ENCODE measurements at regions not wholly inside any gene's neighbourhood (a gene's known extent, or its start where the extent isn't known, plus 50 kb on each side); places are given as distances from the start of the nearest gene placed in this dataset.

GRCh38 chr10:21032587-21033319 lies 135.6 kb upstream of the NEBL start:
- 63 to 75% (median 66%) methylated on average over 12 of the region's 12 CpGs for WGBS, 3 donors
- no peak overlapping the region for H3K27ac ChIP-seq (ENCODE audit: low read depth in 1 of 3, low read length in 2 of 3)
- no peaks in the 10 kb centered on the region for H3K36me3 ChIP-seq (ENCODE audit: control insufficient read depth in 3 of 3, insufficient read depth in 2 of 3, low read depth in 1 of 3, low read length in 3 of 3)
- H3K4me1 ChIP-seq (ENCODE audit: control insufficient read depth in 3 of 3, insufficient read depth in 2 of 3, low read depth in 1 of 3, low read length in 2 of 3): no peaks in the 10 kb centered on the region
- no peak overlapping the region for H3K4me3 ChIP-seq (ENCODE audit: low read depth in 1 of 3, low read length in 3 of 3)
- peaks cover 0 to 2% (median 0%) of the 10 kb centered on the region in 3 donors for H3K27me3 ChIP-seq (ENCODE audit: control insufficient read depth in 3 of 3, insufficient read depth in 3 of 3, low read length in 3 of 3)
- peaks cover 0 to 9% of the 10 kb centered on the region in 2 donors for H3K9me3 ChIP-seq (ENCODE audit: control insufficient read depth in 2 of 2, insufficient read depth in 1 of 2, low read depth in 1 of 2, low read length in 1 of 2)
- DNase-seq (no peak), FAIRE-seq (no peak)

- H3K27ac ChIP-seq (ENCODE audit: low read depth in 1 of 3, low read length in 2 of 3): no peak overlapping the region
- H3K9me3 ChIP-seq (ENCODE audit: control insufficient read depth in 2 of 2, insufficient read depth in 1 of 2, low read depth in 1 of 2, low read length in 1 of 2): peaks cover 0 to 9% of the 10 kb centered on the region in 2 donors
- H3K4me3 ChIP-seq (ENCODE audit: low read depth in 1 of 3, low read length in 3 of 3): no peak overlapping the region
- peaks cover 0 to 2% (median 0%) of the 10 kb centered on the region in 3 donors for H3K27me3 ChIP-seq (ENCODE audit: control insufficient read depth in 3 of 3, insufficient read depth in 3 of 3, low read length in 3 of 3)
- H3K36me3 ChIP-seq (ENCODE audit: control insufficient read depth in 3 of 3, insufficient read depth in 2 of 3, low read depth in 1 of 3, low read length in 3 of 3): no peaks in the 10 kb centered on the region
- no peaks in the 10 kb centered on the region for H3K4me1 ChIP-seq (ENCODE audit: control insufficient read depth in 3 of 3, insufficient read depth in 2 of 3, low read depth in 1 of 3, low read length in 2 of 3)
- no peak for FAIRE-seq
- WGBS, 3 donors: 74 to 91% (median 84%) methylated on average over 7 of the region's 7 CpGs
- DNase-seq: no peak
Observed at GRCh38 chr10:21031232-21031795, 134.2 kb upstream of the NEBL start.

GRCh38 chr10:21030091-21030490 lies 133.0 kb upstream of the NEBL start:
- WGBS, 3 donors: 86 to 91% (median 89%) methylated on average over 10 of the region's 10 CpGs
- Histone ChIP-seq H3K27ac (ENCODE audit: low read depth in 1 of 3, low read length in 2 of 3) (no peak overlapping the region), H3K4me3 (ENCODE audit: low read depth in 1 of 3, low read length in 3 of 3) (no peak overlapping the region), H3K27me3 (ENCODE audit: control insufficient read depth in 3 of 3, insufficient read depth in 3 of 3, low read length in 3 of 3) (peaks cover 0 to 2% (median 0%) of the 10 kb centered on the region in 3 donors), H3K36me3 (ENCODE audit: control insufficient read depth in 3 of 3, insufficient read depth in 2 of 3, low read depth in 1 of 3, low read length in 3 of 3) (no peaks in the 10 kb centered on the region), H3K4me1 (ENCODE audit: control insufficient read depth in 3 of 3, insufficient read depth in 2 of 3, low read depth in 1 of 3, low read length in 2 of 3) (no peaks in the 10 kb centered on the region), H3K9me3 (ENCODE audit: control insufficient read depth in 2 of 2, insufficient read depth in 1 of 2, low read depth in 1 of 2, low read length in 1 of 2) (peaks cover 0 to 9% of the 10 kb centered on the region in 2 donors)
- FAIRE-seq (no peak), DNase-seq (no peak)

GRCh38 chr10:21022821-21023220 lies 125.7 kb upstream of the NEBL start:
- FAIRE-seq (no peak), DNase-seq (no peak)
- no peaks in the 10 kb centered on the region for H3K9me3 ChIP-seq (ENCODE audit: control insufficient read depth in 2 of 2, insufficient read depth in 1 of 2, low read depth in 1 of 2, low read length in 1 of 2)
- no peak overlapping the region for H3K27ac ChIP-seq (ENCODE audit: low read depth in 1 of 3, low read length in 2 of 3)
- WGBS, 3 donors: 65 to 77% (median 68%) methylated on average over 3 of the region's 3 CpGs
- no peaks in the 10 kb centered on the region for H3K4me1 ChIP-seq (ENCODE audit: control insufficient read depth in 3 of 3, insufficient read depth in 2 of 3, low read depth in 1 of 3, low read length in 2 of 3)
- no peaks in the 10 kb centered on the region for H3K36me3 ChIP-seq (ENCODE audit: control insufficient read depth in 3 of 3, insufficient read depth in 2 of 3, low read depth in 1 of 3, low read length in 3 of 3)
- no peak overlapping the region for H3K4me3 ChIP-seq (ENCODE audit: low read depth in 1 of 3, low read length in 3 of 3)
- H3K27me3 ChIP-seq (ENCODE audit: control insufficient read depth in 3 of 3, insufficient read depth in 3 of 3, low read length in 3 of 3): no peaks in the 10 kb centered on the region

GRCh38 chr10:21021843-21022594 lies 124.9 kb upstream of the NEBL start:
- no peak for FAIRE-seq

GRCh38 chr10:21021231-21021630 lies 124.1 kb upstream of the NEBL start:
- Histone ChIP-seq H3K4me1 (ENCODE audit: control insufficient read depth in 3 of 3, insufficient read depth in 2 of 3, low read depth in 1 of 3, low read length in 2 of 3) (no peaks in the 10 kb centered on the region), H3K36me3 (ENCODE audit: control insufficient read depth in 3 of 3, insufficient read depth in 2 of 3, low read depth in 1 of 3, low read length in 3 of 3) (no peaks in the 10 kb centered on the region), H3K27ac (ENCODE audit: low read depth in 1 of 3, low read length in 2 of 3) (no peak overlapping the region), H3K4me3 (ENCODE audit: low read depth in 1 of 3, low read length in 3 of 3) (no peak overlapping the region), H3K27me3 (ENCODE audit: control insufficient read depth in 3 of 3, insufficient read depth in 3 of 3, low read length in 3 of 3) (no peaks in the 10 kb centered on the region), H3K9me3 (ENCODE audit: control insufficient read depth in 2 of 2, insufficient read depth in 1 of 2, low read depth in 1 of 2, low read length in 1 of 2) (no peaks in the 10 kb centered on the region)
- WGBS, 3 donors: 83 to 90% (median 84%) methylated on average over 6 of the region's 6 CpGs
- FAIRE-seq: no peak
- DNase-seq: no peak

More at GRCh38 chr10:21021843-21022594, 124.9 kb upstream of the NEBL start:
- H3K27me3 ChIP-seq (ENCODE audit: control insufficient read depth in 3 of 3, insufficient read depth in 3 of 3, low read length in 3 of 3): no peaks in the 10 kb centered on the region
- H3K36me3 ChIP-seq (ENCODE audit: control insufficient read depth in 3 of 3, insufficient read depth in 2 of 3, low read depth in 1 of 3, low read length in 3 of 3): no peaks in the 10 kb centered on the region
- H3K27ac ChIP-seq (ENCODE audit: low read depth in 1 of 3, low read length in 2 of 3): no peak overlapping the region
- peak in 1 of 2 donors; percentile 8 for DNase-seq
- no peaks in the 10 kb centered on the region for H3K4me1 ChIP-seq (ENCODE audit: control insufficient read depth in 3 of 3, insufficient read depth in 2 of 3, low read depth in 1 of 3, low read length in 2 of 3)
- H3K4me3 ChIP-seq (ENCODE audit: low read depth in 1 of 3, low read length in 3 of 3): no peak overlapping the region
- 78 to 79% (median 79%) methylated on average over 15 of the region's 15 CpGs for WGBS, 3 donors
- no peaks in the 10 kb centered on the region for H3K9me3 ChIP-seq (ENCODE audit: control insufficient read depth in 2 of 2, insufficient read depth in 1 of 2, low read depth in 1 of 2, low read length in 1 of 2)

GRCh38 chr10:21020545-21020944 lies 123.4 kb upstream of the NEBL start:
- Histone ChIP-seq H3K36me3 (ENCODE audit: control insufficient read depth in 3 of 3, insufficient read depth in 2 of 3, low read depth in 1 of 3, low read length in 3 of 3) (no peaks in the 10 kb centered on the region), H3K4me1 (ENCODE audit: control insufficient read depth in 3 of 3, insufficient read depth in 2 of 3, low read depth in 1 of 3, low read length in 2 of 3) (no peaks in the 10 kb centered on the region), H3K4me3 (ENCODE audit: low read depth in 1 of 3, low read length in 3 of 3) (no peak overlapping the region), H3K27ac (ENCODE audit: low read depth in 1 of 3, low read length in 2 of 3) (no peak overlapping the region), H3K9me3 (ENCODE audit: control insufficient read depth in 2 of 2, insufficient read depth in 1 of 2, low read depth in 1 of 2, low read length in 1 of 2) (no peaks in the 10 kb centered on the region), H3K27me3 (ENCODE audit: control insufficient read depth in 3 of 3, insufficient read depth in 3 of 3, low read length in 3 of 3) (no peaks in the 10 kb centered on the region)
- 83 to 89% (median 84%) methylated on average over 7 of the region's 7 CpGs for WGBS, 3 donors
- FAIRE-seq: no peak
- DNase-seq: peak; percentile 8 to 50

GRCh38 chr10:21019436-21019835 lies 122.3 kb upstream of the NEBL start:
- Histone ChIP-seq H3K4me1 (ENCODE audit: control insufficient read depth in 3 of 3, insufficient read depth in 2 of 3, low read depth in 1 of 3, low read length in 2 of 3) (no peaks in the 10 kb centered on the region), H3K27ac (ENCODE audit: low read depth in 1 of 3, low read length in 2 of 3) (no peak overlapping the region), H3K9me3 (ENCODE audit: control insufficient read depth in 2 of 2, insufficient read depth in 1 of 2, low read depth in 1 of 2, low read length in 1 of 2) (no peaks in the 10 kb centered on the region), H3K4me3 (ENCODE audit: low read depth in 1 of 3, low read length in 3 of 3) (no peak overlapping the region), H3K36me3 (ENCODE audit: control insufficient read depth in 3 of 3, insufficient read depth in 2 of 3, low read depth in 1 of 3, low read length in 3 of 3) (no peaks in the 10 kb centered on the region), H3K27me3 (ENCODE audit: control insufficient read depth in 3 of 3, insufficient read depth in 3 of 3, low read length in 3 of 3) (no peaks in the 10 kb centered on the region)
- FAIRE-seq (no peak), DNase-seq (no peak)
- 81 to 91% (median 86%) methylated on average over 6 of the region's 6 CpGs for WGBS, 3 donors

All from small intestine (tissue), 7 donors.